NCI-H774 (cell line): ENCODE measurements at regions not wholly inside any gene's neighbourhood (a gene's known extent, or its start where the extent isn't known, plus 50 kb on each side); places are given as distances from the start of the nearest gene placed in this dataset.
"Not testable (repeated sequence)": the region's sequence is repeated elsewhere in the genome, so short reads cannot be mapped to it uniquely, and the experiment has no call there.

Experiments used
- DNase-seq: peaks from one replicate; lab custom pipeline; 2025; lab: John Stamatoyannopoulos, UW

- not testable (repeated sequence) for DNase-seq
Observed at GRCh38 chrX:144197057-144197456, 313.2 kb downstream of the UBE2NL start.

DNA sequence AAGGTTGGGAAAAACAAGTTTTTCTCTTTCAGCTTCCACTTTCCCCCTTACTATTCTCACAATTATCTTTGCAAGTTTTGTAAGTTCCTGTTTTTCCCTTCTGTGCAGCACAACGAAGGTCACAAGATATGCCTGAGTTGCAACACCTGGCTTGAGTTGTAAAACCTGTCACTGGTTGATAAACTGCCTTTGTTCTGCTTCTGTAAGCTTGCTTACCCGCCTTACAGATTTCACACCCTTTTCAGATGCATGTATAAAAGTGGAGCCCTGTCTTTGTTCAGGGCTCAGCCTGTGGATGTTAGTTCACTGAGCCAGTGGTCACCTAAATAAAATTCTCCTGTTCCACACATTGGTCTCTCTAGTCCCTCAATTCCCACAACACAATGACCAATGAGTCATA is 318.9 kb downstream of the UBE2NL start:
- not testable (repeated sequence) for DNase-seq

GRCh38 chrX:144208360-144209024 is 324.6 kb downstream of the UBE2NL start:
- DNase-seq = not testable (repeated sequence)

DNA sequence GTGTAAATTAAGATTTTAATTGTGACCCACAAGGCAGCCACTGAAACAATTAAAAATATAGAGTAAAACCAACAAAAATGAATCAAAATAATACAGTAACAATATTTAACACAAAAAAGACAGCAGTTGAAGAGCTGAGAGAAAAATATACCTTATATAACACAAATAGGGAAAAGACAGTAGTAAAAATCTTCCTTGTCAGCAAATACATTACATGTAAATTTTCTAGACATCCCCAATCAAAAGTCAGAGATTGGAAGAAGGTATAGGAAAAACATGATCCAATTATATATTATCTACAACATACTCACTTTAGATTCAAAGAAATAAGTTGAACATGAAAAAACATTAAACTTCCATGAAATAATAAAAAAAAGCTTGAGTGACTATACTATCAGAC is 330.8 kb downstream of the UBE2NL start:
- no peak for DNase-seq

DNA sequence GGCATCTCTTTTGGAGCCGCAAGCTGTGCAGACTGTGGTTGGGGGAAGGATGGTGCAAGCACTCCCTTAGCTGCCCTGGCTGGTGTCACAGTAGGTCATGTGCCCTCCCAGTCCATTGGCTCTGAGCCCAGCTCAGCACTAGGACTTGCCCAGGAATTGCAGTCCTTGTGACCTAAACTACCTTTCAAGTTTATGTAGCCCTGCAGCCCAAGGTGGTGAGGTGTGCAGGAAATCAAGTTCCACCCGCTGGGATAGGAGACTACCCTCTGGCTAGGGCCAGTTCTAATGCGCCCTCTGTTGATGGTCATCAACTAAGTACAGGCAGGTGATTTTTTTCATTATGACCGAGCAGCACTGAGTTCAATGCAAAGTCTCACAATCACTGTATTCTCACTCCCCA is 335.2 kb downstream of the UBE2NL start:
- DNase-seq = no peak

DNA sequence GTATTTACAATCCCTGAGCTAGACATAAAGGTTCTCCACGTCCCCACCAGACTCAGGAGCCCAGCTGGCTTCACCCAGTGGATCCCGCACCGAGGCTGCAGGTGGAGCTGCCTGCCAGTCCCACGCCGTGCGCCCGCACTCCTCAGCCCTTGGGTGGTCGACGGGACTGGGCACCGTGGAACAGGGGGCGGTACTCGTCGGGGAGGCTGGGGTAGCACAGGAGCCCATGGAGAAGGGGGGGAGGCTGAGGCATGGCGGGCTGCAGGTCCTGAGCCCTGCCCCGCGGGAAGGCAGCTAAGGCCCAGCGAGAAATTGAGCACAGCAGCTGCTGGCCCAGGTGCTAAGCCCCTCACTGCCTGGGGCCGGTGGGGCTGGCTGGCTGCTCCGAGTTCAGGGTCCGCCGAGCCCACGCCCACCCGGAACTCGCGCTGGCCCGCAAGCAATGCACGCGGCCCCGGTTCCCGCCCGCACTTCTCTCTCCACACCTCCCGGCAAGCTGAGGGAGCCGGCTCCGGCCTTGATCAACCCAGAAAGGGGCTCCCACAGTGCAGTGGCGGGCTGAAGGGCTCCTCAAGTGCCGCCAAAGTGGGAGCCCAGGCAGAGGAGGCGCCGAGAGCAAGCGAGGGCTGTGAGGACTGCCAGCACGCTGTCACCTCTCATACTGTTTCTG is 347.4 kb downstream of the UBE2NL start:
- DNase-seq = not testable (repeated sequence)

DNA sequence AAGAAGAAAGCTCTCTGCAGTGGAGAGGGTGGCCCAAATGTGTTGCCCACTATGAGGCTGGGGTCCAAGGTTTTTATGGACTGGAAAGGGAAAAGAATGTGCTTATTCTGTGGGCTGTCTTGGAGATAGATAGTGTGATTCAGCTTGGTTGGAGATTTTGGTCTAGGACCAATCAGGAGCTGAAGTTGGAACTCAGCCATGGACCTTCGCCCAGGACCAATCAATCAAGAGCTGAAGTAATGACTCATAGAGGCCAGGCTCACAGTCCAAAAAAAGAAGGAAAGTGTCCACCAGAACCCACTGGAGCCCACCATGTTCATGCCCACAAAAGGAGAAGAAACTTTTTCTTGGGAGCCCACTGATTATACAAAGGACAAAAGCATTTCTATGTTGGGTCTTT is 369.5 kb downstream of the UBE2NL start:
- no peak for DNase-seq

- no peak for DNase-seq
Observed at GRCh38 chrX:144259054-144259453, 375.2 kb downstream of the UBE2NL start.

- no peak for DNase-seq
Observed at GRCh38 chrX:144265641-144266040, 381.8 kb downstream of the UBE2NL start.

- peak; percentile 84 for DNase-seq
Observed at GRCh38 chrX:144275367-144275766, 391.5 kb downstream of the UBE2NL start.

- no peak for DNase-seq
Observed at GRCh38 chrX:144275843-144276242, 392.0 kb downstream of the UBE2NL start.

- DNase-seq = no peak
Observed at GRCh38 chrX:144293229-144293628, 409.4 kb downstream of the UBE2NL start.

- DNase-seq = no peak
Observed at GRCh38 chrX:144295921-144296320, 412.1 kb downstream of the UBE2NL start.

DNA sequence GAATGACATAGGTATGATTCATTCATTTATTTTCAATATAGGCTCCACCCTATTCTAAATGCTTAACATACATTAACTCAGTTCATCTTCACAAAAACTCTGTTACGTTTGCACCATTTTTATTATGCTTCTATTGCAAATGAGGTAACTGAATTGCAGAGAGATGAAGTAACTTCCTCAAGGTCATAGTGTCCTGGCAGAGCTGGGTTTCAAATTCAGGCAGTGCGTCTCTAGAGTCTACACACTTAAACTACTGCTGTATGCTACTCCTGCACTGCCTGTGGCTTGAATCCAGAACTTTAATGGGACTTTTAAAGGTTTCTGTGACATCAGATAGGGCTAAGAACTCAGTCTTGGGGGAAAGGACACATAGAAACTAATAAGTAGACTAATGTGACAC is 413.4 kb downstream of the UBE2NL start:
- no peak for DNase-seq

- DNase-seq = no peak
Observed at GRCh38 chrX:144327495-144327894, 443.6 kb downstream of the UBE2NL start.

- DNase-seq = no peak
Observed at GRCh38 chrX:144333429-144333828, 449.6 kb downstream of the UBE2NL start.

DNA sequence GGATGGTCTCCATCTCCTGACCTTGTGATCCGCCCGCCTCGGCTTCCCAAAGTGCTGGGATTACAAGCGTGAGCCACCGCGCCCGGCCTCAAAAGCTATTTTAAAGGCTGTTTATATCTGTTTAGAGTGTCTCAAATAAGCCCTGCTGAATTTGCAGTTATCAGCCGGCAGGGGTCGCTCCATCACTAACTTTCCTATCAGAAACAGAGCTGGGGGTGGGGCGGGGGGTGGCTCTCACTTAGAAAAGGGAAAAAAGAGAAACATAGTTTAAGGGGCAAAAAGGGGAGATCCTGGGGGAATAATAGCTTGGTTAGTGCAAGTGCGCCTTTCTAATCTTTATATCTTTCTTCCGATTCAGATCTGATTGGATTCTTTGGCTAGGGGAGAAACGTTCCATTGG is 450.7 kb downstream of the UBE2NL start:
- no peak for DNase-seq

GRCh38 chrX:144335402-144335801 is 451.5 kb downstream of the UBE2NL start:
- DNase-seq = no peak

DNA sequence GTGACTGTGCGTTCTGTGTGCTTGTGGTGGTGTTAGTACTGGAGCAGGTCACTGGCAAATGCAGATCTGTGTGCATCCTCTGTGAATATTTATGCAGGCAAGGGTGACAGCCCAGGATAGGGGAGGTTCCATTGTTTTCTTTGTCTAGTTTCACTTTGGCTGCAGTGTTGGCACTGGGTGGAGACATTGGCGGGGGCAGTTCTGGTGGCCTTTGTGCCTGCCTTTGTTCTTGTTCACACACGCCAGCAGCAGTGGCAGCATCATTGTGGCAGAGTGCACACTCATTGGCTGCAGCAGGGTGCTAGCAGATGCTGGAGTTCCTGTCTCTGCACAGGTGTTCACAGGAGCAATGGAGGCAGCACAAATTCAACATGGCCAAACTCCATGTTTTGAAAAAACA is 495.3 kb downstream of the UBE2NL start:
- peak; percentile 7 for DNase-seq

- no peak for DNase-seq
Observed at GRCh38 chrX:144388738-144389137, 504.9 kb downstream of the UBE2NL start.
